HepG2 (cell line): ENCODE measurements at regions not wholly inside any gene's neighbourhood (a gene's known extent, or its start where the extent isn't known, plus 50 kb on each side); places are given as distances from the start of the nearest gene placed in this dataset.

Source experiments
- ATAC-seq: fragments of 200-7000 bp; cut with Tn5 transposase; 3 replicates; pipeline ENCODE4 v1.9.1; 2020; ENCODE audit warnings: mild to moderate bottlenecking, moderate library complexity
- BruUV-seq: library from RNA; stranded (reverse); fragments of 400-500 nt; replicated peaks from 2 replicates; lab custom pipeline; 2021; lab: Mats Ljungman, UMichigan
- CTCF ChIA-PET: fragments of 300-600 bp; formaldehyde crosslinking; extraction: SDS; loops from one replicate; lab custom pipeline; 2021; ENCODE audit warnings: low total read pairs, inconsistent platforms, low intra/inter-chr PET ratio; lab: Yijun Ruan, JAX
- POLR2A ChIA-PET: fragments of 350-600 bp; sonication (Branson Sonifier 250); formaldehyde crosslinking; loops from one replicate; lab custom pipeline; 2020; ENCODE audit warnings: antibody characterized with exemption, inconsistent platforms; lab: Yijun Ruan, JAX
- DNase-seq: peaks from one replicate; pipeline ENCODE4 v3.0.0-alpha.2; 2015; ENCODE audit warnings: low spot score
- FAIRE-seq: peaks from 3 replicates; lab custom pipeline; 2011; peaks lifted over from hg19 to GRCh38; lab: Jason Lieb, UNC
- H2AFZ ChIP-seq: one replicate; pipeline ENCODE4 v1.6.1; 2011; ENCODE audit warnings: low read length, inconsistent platforms
- H3K27ac ChIP-seq: fragments of 300-600 bp; 3 replicates; pipeline ENCODE4 v1.8.0; 2011; ENCODE audit warnings: mixed run types, mild to moderate bottlenecking, mixed read lengths, low read length, inconsistent platforms; ENCODE audit not compliant: insufficient read depth; ENCODE audit errors: extremely low read length
- H3K27me3 ChIP-seq, 2 experiments: fragments of 200-600 bp in 1 of 2; 2 replicates in 1 of 2; 3 replicates in 1 of 2; pipeline versions ENCODE4 v1.6.0 to v1.8.0; 2011; ENCODE audit warnings: low read length in 2 of 2, mild to moderate bottlenecking in 2 of 2, moderate library complexity in 2 of 2, inconsistent platforms in 1 of 2; ENCODE audit not compliant: insufficient read depth in 2 of 2, control insufficient read depth in 1 of 2
- H3K36me3 ChIP-seq, 2 experiments: fragments of 200-600 bp in 1 of 2; replicated peaks in 1 of 2; 2 replicates in 1 of 2; 3 replicates in 1 of 2; pipeline versions ENCODE4 v1.5.1 to v1.8.0; 2011; ENCODE audit warnings: low read length in 2 of 2, inconsistent platforms in 1 of 2; ENCODE audit not compliant: insufficient read depth in 2 of 2, control insufficient read depth in 1 of 2
- H3K4me1 ChIP-seq: 2 replicates; pipeline ENCODE4 v1.5.1; 2012; ENCODE audit warnings: low read length, inconsistent platforms; ENCODE audit not compliant: insufficient read depth
- H3K4me2 ChIP-seq: 2 replicates; pipeline ENCODE4 v1.6.0; 2011; ENCODE audit warnings: low read depth, low read length, inconsistent platforms
- H3K4me3 ChIP-seq, 3 experiments: fragments of 200-600 bp in 1 of 3; sonication (generic), shearing (Covaris generic) in 1 of 3; replicated peaks in 1 of 3; 2 replicates each; pipeline ENCODE4 v1.5.1; 2011 to 2016; ENCODE audit warnings: low read length in 3 of 3, inconsistent platforms in 2 of 3, low read depth in 2 of 3, mild to moderate bottlenecking in 2 of 3, control low read depth in 1 of 3, mixed read lengths in 1 of 3; ENCODE audit not compliant: insufficient read depth in 1 of 3
- H3K79me2 ChIP-seq: one replicate; pipeline ENCODE4 v1.6.1; 2011; ENCODE audit warnings: low read length, inconsistent platforms; ENCODE audit not compliant: insufficient read depth
- H3K9ac ChIP-seq: 2 replicates; pipeline ENCODE4 v1.6.0; 2011; ENCODE audit warnings: mild to moderate bottlenecking, low read depth, low read length, inconsistent platforms; ENCODE audit not compliant: insufficient read depth
- H3K9me3 ChIP-seq: 2 replicates; pipeline ENCODE4 v1.5.1; 2012; ENCODE audit warnings: mild to moderate bottlenecking, low read length
- H4K20me1 ChIP-seq: 2 replicates; pipeline ENCODE4 v1.6.0; 2011; ENCODE audit warnings: inconsistent platforms, mild to moderate bottlenecking, low read length, moderate library complexity; ENCODE audit not compliant: insufficient read depth
- ATF2 ChIP-seq: sonication (generic); formaldehyde crosslinking; IDR thresholded peaks from 2 replicates; pipeline ENCODE4 v1.4.0; 2020; ENCODE audit warnings: missing genetic modification reagents
- BRCA1 ChIP-seq: sonication (generic); formaldehyde crosslinking; IDR thresholded peaks from 2 replicates; pipeline ENCODE4 v1.4.0; 2020; ENCODE audit warnings: missing genetic modification reagents
- JUND ChIP-seq: sonication (generic); formaldehyde crosslinking; IDR thresholded peaks from 2 replicates; pipeline ENCODE4 v1.8.0; 2022; ENCODE audit warnings: mild to moderate bottlenecking, missing genetic modification reagents
- POLR2G ChIP-seq: fragments of 200-400 bp; formaldehyde crosslinking; IDR thresholded peaks from 2 replicates; pipeline ENCODE4 v1.6.1; 2018; ENCODE audit warnings: mild to moderate bottlenecking, low read depth, low read length, moderate library complexity
- SRSF9 ChIP-seq: fragments of 200-400 bp; formaldehyde crosslinking; IDR thresholded peaks from 2 replicates; pipeline ENCODE4 v1.6.1; 2018; ENCODE audit warnings: borderline replicate concordance, mild to moderate bottlenecking, low read depth, low read length; ENCODE audit not compliant: insufficient read depth, poor library complexity, severe bottlenecking
- TAF1 ChIP-seq: sonication (generic); formaldehyde crosslinking; IDR thresholded peaks from 2 replicates; pipeline ENCODE4 v1.4.0; 2020; ENCODE audit warnings: missing genetic modification reagents
- ZNF354B ChIP-seq: sonication (generic); formaldehyde crosslinking; IDR thresholded peaks from 2 replicates; pipeline ENCODE4 v1.8.0; 2022; ENCODE audit warnings: mild to moderate bottlenecking, missing genetic modification reagents
- ZNF567 ChIP-seq: sonication (generic); formaldehyde crosslinking; IDR thresholded peaks from 2 replicates; pipeline ENCODE4 v1.8.1; 2023; ENCODE audit warnings: mild to moderate bottlenecking, missing genetic modification reagents, borderline replicate concordance
- ZNF616 ChIP-seq: sonication (generic); formaldehyde crosslinking; IDR thresholded peaks from 2 replicates; pipeline ENCODE4 v1.5.0; 2020; ENCODE audit warnings: low read depth, mild to moderate bottlenecking, missing genetic modification reagents
- ZNF816 ChIP-seq: sonication (generic); formaldehyde crosslinking; IDR thresholded peaks from 2 replicates; pipeline ENCODE4 v1.8.0; 2022; ENCODE audit warnings: missing genetic modification reagents, mild to moderate bottlenecking, borderline replicate concordance
- WGBS: methylation state at CpG from one replicate; pipeline ENCODE4 v1.1.6; 2017; ENCODE audit warnings: low lambda C conversion rate; 5-methylcytosine and 5-hydroxymethylcytosine counted together
- in situ Hi-C: cut with HindIII; loops from 2 replicates; pipeline ENCODE4 v1.10.0; 2017; ENCODE audit warnings: low pct_unique_long_range_greater_than_20kb; ENCODE audit not compliant: extremely low pct_ligation_motif_present
- intact Hi-C: fragments of 100-400 bp; cut with micrococcal nuclease; formaldehyde crosslinking; loops from one replicate; pipeline ENCODE4 v1.10.0; 2022; ENCODE audit not compliant: unreplicated experiment
- TF ChIP-seq, protein P1 (sequence below): sonication (generic); formaldehyde crosslinking; IDR thresholded peaks from 2 replicates; pipeline ENCODE4 v1.5.0; 2020; ENCODE audit warnings: mild to moderate bottlenecking, missing genetic modification reagents
- TF ChIP-seq, protein P2 (sequence below): IDR thresholded peaks from 2 replicates; pipeline ENCODE4 v1.6.1; 2018; ENCODE audit warnings: missing genetic modification reagents
- TF ChIP-seq, protein P3 (sequence below), 2 experiments: sonication (generic) in 1 of 2; formaldehyde crosslinking in 1 of 2; IDR thresholded peaks; 2 replicates each; pipeline versions ENCODE4 v1.4.0 to v1.6.1; 2016 to 2020; ENCODE audit warnings: borderline replicate concordance in 1 of 2, low read depth in 1 of 2, mild to moderate bottlenecking in 1 of 2, missing genetic modification reagents in 1 of 2
- TF ChIP-seq, protein P4 (sequence below): IDR thresholded peaks from 2 replicates; pipeline ENCODE4 v1.6.1; 2012; ENCODE audit warnings: low read depth, low read length, improper control_type of control experiment

- WGBS = 14% methylated on average over 3 of the region's 3 CpGs
- H2AFZ ChIP-seq = no peak overlapping the region
- no peaks in the 10 kb centered on the region for H3K9me3 ChIP-seq
- no peak overlapping the region for H3K27ac ChIP-seq
- H3K4me1 ChIP-seq = no peaks in the 10 kb centered on the region
- DNase-seq (no peak), ATAC-seq (no peak), FAIRE-seq (no peak)
- H3K4me3 ChIP-seq = no peak overlapping the region
- H3K4me2 ChIP-seq = no peak overlapping the region
- no peak overlapping the region for H3K9ac ChIP-seq
- in situ Hi-C loops (no loop called here), intact Hi-C loops (no loop called here)
- H3K36me3 ChIP-seq = no peaks in the 10 kb centered on the region
- no peaks in the 10 kb centered on the region for H3K27me3 ChIP-seq
- H3K79me2 ChIP-seq = no peaks in the 10 kb centered on the region
- ChIA-PET CTCF (no interaction called here), POLR2A (no interaction called here)
- BruUV-seq = no TSS peak
- no peaks in the 10 kb centered on the region for H4K20me1 ChIP-seq
- no peak for TF ChIP-seq ZNF816
- no peak for TF ChIP-seq SRSF9
- TF ChIP-seq, protein P1, sequence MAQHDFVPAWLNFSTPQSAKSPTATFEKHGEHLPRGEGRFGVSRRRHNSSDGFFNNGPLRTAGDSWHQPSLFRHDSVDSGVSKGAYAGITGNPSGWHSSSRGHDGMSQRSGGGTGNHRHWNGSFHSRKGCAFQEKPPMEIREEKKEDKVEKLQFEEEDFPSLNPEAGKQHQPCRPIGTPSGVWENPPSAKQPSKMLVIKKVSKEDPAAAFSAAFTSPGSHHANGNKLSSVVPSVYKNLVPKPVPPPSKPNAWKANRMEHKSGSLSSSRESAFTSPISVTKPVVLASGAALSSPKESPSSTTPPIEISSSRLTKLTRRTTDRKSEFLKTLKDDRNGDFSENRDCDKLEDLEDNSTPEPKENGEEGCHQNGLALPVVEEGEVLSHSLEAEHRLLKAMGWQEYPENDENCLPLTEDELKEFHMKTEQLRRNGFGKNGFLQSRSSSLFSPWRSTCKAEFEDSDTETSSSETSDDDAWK (CRISPR knock-in tag) = no peak
- no peak for TF ChIP-seq POLR2G
- TF ChIP-seq JUND (CRISPR knock-in tag) = no peak
- no peak for TF ChIP-seq ZNF567 (CRISPR knock-in tag)
- TF ChIP-seq BRCA1 (CRISPR knock-in tag) = no peak
- TF ChIP-seq, protein P2, sequence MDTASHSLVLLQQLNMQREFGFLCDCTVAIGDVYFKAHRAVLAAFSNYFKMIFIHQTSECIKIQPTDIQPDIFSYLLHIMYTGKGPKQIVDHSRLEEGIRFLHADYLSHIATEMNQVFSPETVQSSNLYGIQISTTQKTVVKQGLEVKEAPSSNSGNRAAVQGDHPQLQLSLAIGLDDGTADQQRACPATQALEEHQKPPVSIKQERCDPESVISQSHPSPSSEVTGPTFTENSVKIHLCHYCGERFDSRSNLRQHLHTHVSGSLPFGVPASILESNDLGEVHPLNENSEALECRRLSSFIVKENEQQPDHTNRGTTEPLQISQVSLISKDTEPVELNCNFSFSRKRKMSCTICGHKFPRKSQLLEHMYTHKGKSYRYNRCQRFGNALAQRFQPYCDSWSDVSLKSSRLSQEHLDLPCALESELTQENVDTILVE (CRISPR knock-in tag) = no peak
- no peak for TF ChIP-seq TAF1 (CRISPR knock-in tag)
- no peak for TF ChIP-seq ZNF616 (CRISPR knock-in tag)
- no peak for TF ChIP-seq ZNF354B (CRISPR knock-in tag)
- TF ChIP-seq ATF2 (CRISPR knock-in tag) = no peak
- TF ChIP-seq, protein P3, sequence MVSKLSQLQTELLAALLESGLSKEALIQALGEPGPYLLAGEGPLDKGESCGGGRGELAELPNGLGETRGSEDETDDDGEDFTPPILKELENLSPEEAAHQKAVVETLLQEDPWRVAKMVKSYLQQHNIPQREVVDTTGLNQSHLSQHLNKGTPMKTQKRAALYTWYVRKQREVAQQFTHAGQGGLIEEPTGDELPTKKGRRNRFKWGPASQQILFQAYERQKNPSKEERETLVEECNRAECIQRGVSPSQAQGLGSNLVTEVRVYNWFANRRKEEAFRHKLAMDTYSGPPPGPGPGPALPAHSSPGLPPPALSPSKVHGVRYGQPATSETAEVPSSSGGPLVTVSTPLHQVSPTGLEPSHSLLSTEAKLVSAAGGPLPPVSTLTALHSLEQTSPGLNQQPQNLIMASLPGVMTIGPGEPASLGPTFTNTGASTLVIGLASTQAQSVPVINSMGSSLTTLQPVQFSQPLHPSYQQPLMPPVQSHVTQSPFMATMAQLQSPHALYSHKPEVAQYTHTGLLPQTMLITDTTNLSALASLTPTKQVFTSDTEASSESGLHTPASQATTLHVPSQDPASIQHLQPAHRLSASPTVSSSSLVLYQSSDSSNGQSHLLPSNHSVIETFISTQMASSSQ (IDR thresholded peaks at IDR 0.05; ENCODE audit: low read depth) = no peak
- TF ChIP-seq, protein P3 (CRISPR knock-in tag; IDR thresholded peaks at IDR 0.05; ENCODE audit: borderline replicate concordance) = no peak
- TF ChIP-seq, protein P4, sequence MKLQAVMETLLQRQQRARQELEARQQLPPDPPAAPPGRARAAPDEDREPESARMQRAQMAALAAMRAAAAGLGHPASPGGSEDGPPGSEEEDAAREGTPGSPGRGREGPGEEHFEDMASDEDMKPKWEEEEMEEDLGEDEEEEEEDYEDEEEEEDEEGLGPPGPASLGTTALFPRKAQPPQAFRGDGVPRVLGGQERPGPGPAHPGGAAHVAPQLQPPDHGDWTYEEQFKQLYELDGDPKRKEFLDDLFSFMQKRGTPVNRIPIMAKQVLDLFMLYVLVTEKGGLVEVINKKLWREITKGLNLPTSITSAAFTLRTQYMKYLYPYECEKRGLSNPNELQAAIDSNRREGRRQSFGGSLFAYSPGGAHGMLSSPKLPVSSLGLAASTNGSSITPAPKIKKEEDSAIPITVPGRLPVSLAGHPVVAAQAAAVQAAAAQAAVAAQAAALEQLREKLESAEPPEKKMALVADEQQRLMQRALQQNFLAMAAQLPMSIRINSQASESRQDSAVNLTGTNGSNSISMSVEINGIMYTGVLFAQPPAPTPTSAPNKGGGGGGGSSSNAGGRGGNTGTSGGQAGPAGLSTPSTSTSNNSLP = no peak
Observed at GRCh38 chr1:96982118-96982517, 260.5 kb downstream of the PTBP2 start.
